ENCODE measurements at regions not wholly inside any gene's neighbourhood (a gene's known extent, or its start where the extent isn't known, plus 50 kb on each side); places are given as distances from the start of the nearest gene placed in this dataset.

DNA sequence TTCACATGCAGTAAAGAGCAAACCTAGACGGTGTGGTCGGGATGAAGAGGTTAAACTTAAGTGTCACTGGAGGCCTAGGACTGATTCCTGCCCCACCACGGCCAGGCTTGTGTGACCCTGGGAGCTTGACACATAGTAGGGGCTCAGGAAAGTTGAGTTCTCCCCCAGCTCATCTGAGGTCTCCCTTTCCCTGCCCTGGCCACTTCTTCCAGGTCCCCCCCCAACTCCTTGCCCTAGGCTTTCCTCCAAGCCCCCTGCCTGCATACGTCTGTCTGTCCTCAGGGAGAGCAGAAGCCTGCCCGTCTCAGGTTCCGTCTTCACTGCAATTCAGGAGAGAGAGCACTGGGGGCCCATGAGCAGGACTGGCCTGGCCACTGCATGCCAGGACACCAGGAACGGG is 225.8 kb downstream of the PTPRU start:
- H3K4me1 ChIP-seq (ENCODE audit: control insufficient read depth in 1 of 2, insufficient read depth in 2 of 2, low read length in 2 of 2): no peaks in the 10 kb centered on the region
- no peak overlapping the region for H3K27ac ChIP-seq (ENCODE audit: low read depth, low read length)
- H3K4me3 ChIP-seq (replicated peaks in 1 of 2; ENCODE audit: low read depth in 1 of 2, low read length in 2 of 2): no peak overlapping the region
- no peak for DNase-seq (ENCODE audit: low read depth, low spot score)
- ChIA-PET POLR2A (no interaction called here), RAD21 (ENCODE audit: low non-redundant PET in 1 of 2, low total read pairs in 2 of 2, uncharacterized antibody in 2 of 2, unreplicated experiment in 2 of 2) (no interaction called here), CTCF (no interaction called here)
- no peak overlapping the region for H2AFZ ChIP-seq (ENCODE audit: low read depth, low read length, poor library complexity, severe bottlenecking)
- no peaks in the 10 kb centered on the region for H3K9me2 ChIP-seq (ENCODE audit: insufficient read depth)
- H3K9me3 ChIP-seq (ENCODE audit: control insufficient read depth in 1 of 2, insufficient read depth in 1 of 2, low read depth in 1 of 2, low read length in 2 of 2): no peaks in the 10 kb centered on the region
- peaks cover 16% of the 10 kb centered on the region for H3K27me3 ChIP-seq (ENCODE audit: insufficient read depth, low read length)
- H4K20me1 ChIP-seq (ENCODE audit: insufficient read depth): no peaks in the 10 kb centered on the region
- TF ChIP-seq, protein P1, sequence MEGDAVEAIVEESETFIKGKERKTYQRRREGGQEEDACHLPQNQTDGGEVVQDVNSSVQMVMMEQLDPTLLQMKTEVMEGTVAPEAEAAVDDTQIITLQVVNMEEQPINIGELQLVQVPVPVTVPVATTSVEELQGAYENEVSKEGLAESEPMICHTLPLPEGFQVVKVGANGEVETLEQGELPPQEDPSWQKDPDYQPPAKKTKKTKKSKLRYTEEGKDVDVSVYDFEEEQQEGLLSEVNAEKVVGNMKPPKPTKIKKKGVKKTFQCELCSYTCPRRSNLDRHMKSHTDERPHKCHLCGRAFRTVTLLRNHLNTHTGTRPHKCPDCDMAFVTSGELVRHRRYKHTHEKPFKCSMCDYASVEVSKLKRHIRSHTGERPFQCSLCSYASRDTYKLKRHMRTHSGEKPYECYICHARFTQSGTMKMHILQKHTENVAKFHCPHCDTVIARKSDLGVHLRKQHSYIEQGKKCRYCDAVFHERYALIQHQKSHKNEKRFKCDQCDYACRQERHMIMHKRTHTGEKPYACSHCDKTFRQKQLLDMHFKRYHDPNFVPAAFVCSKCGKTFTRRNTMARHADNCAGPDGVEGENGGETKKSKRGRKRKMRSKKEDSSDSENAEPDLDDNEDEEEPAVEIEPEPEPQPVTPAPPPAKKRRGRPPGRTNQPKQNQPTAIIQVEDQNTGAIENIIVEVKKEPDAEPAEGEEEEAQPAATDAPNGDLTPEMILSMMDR (IDR thresholded peaks at IDR 0.05 in 2 of 3, conservative IDR thresholded peaks at IDR 0.05 in 1 of 3; ENCODE audit: borderline replicate concordance in 1 of 3, insufficient read depth in 1 of 3, low read depth in 2 of 3, low read length in 2 of 3): no peak
- TF ChIP-seq POLR2A (IDR thresholded peaks at IDR 0.05; ENCODE audit: borderline replicate concordance, extremely low read depth, insufficient read depth, insufficient read length): no peak
- no peak for TF ChIP-seq ELF1 (IDR thresholded peaks at IDR 0.05; ENCODE audit: borderline replicate concordance, low read depth)
- no peak for TF ChIP-seq EZH2phosphoT487 (IDR thresholded peaks at IDR 0.05; ENCODE audit: borderline replicate concordance)
- no peak for TF ChIP-seq YY1 (IDR thresholded peaks at IDR 0.05; ENCODE audit: extremely low read depth, insufficient replicate concordance, low read depth, low read length)
- no peak for TF ChIP-seq SRF (IDR thresholded peaks at IDR 0.05; ENCODE audit: low read depth)
- TF ChIP-seq, protein P2, sequence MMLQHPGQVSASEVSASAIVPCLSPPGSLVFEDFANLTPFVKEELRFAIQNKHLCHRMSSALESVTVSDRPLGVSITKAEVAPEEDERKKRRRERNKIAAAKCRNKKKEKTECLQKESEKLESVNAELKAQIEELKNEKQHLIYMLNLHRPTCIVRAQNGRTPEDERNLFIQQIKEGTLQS (IDR thresholded peaks at IDR 0.05): no peak
- H3K79me2 ChIP-seq (ENCODE audit: insufficient read depth, low read length): no peaks in the 10 kb centered on the region
- H3K4me2 ChIP-seq (ENCODE audit: low read length): no peak overlapping the region
- no peak overlapping the region for H3K9ac ChIP-seq (ENCODE audit: low read length)
- no peaks in the 10 kb centered on the region for H3K36me3 ChIP-seq (ENCODE audit: control insufficient read depth in 1 of 2, insufficient read depth in 2 of 2, low read length in 2 of 2)
- no peak for ATAC-seq
- intact Hi-C loops (cut with micrococcal nuclease): no loop called here
- BruUV-seq (replicated peaks): no TSS peak

DNA sequence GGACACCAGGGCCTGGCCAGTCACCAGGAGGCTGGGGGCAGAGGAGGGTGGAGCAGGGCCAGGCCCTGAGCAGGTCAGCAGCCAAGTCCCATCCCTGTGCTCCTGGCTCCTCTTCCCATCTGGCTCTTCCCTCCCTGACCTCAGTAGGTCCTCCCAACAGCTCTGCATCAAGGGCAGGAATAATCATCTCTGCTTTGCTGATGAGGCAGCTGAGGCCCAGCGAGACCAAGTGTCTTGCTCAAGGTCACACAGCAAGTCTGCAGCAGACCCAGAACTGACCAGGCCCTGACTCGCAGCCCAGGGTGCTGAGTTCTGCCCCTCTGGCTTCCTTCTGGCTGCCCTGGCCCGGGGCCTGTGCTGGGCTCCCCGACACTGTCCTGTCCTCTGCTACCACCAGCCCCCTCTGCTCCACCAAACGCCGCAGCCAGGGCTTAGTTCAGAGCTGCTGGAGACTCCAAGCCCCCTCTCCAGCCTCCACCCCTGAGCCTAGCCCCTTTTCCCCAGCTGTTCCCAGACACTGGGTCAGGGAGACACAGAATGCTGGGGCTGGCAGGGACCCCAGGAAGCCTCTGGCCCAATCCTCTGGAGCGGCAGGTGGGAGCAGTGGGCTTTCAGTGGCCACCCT is 224.9 kb downstream of the PTPRU start:
- DNase-seq (ENCODE audit: low read depth, low spot score) (no peak), ATAC-seq (no peak)
- Histone ChIP-seq H3K27ac (ENCODE audit: low read depth, low read length) (no peak overlapping the region), H3K79me2 (ENCODE audit: insufficient read depth, low read length) (no peaks in the 10 kb centered on the region), H4K20me1 (ENCODE audit: insufficient read depth) (no peaks in the 10 kb centered on the region), H3K4me1 (ENCODE audit: control insufficient read depth in 1 of 2, insufficient read depth in 2 of 2, low read length in 2 of 2) (no peaks in the 10 kb centered on the region), H3K9ac (ENCODE audit: low read length) (no peak overlapping the region), H3K4me3 (replicated peaks in 1 of 2; ENCODE audit: low read depth in 1 of 2, low read length in 2 of 2) (no peak overlapping the region), H2AFZ (ENCODE audit: low read depth, low read length, poor library complexity, severe bottlenecking) (no peak overlapping the region), H3K36me3 (ENCODE audit: control insufficient read depth in 1 of 2, insufficient read depth in 2 of 2, low read length in 2 of 2) (no peaks in the 10 kb centered on the region), H3K27me3 (ENCODE audit: insufficient read depth, low read length) (peaks cover 14% of the 10 kb centered on the region; the same call in 1 of the 2 replicates), H3K4me2 (ENCODE audit: low read length) (no peak overlapping the region), H3K9me2 (ENCODE audit: insufficient read depth) (no peaks in the 10 kb centered on the region), H3K9me3 (ENCODE audit: control insufficient read depth in 1 of 2, insufficient read depth in 1 of 2, low read depth in 1 of 2, low read length in 2 of 2) (peaks cover 0 to 6% of the 10 kb centered on the region in 2 experiments; a peak in 1 of 4 replicates)
- RAD21 ChIA-PET (ENCODE audit: low non-redundant PET in 1 of 2, low total read pairs in 2 of 2, uncharacterized antibody in 2 of 2, unreplicated experiment in 2 of 2): no interaction called here
- CTCF ChIA-PET: no interaction called here
- intact Hi-C loops (cut with micrococcal nuclease): no loop called here
- BruUV-seq (replicated peaks): no TSS peak
- POLR2A ChIA-PET: no interaction called here
- TF ChIP-seq SRF (IDR thresholded peaks at IDR 0.05; ENCODE audit: low read depth) (no peak), SP1 (IDR thresholded peaks at IDR 0.05; ENCODE audit: low read depth) (no peak), FOSL1 (IDR thresholded peaks at IDR 0.05; ENCODE audit: low read depth) (no peak), TCF7L2 (IDR thresholded peaks at IDR 0.05; ENCODE audit: borderline replicate concordance, extremely low read depth, insufficient read depth, insufficient read length) (no peak), CEBPB (IDR thresholded peaks at IDR 0.05; ENCODE audit: low read depth) (no peak), EZH2 (IDR thresholded peaks at IDR 0.05) (no peak)
- TF ChIP-seq, protein P3, sequence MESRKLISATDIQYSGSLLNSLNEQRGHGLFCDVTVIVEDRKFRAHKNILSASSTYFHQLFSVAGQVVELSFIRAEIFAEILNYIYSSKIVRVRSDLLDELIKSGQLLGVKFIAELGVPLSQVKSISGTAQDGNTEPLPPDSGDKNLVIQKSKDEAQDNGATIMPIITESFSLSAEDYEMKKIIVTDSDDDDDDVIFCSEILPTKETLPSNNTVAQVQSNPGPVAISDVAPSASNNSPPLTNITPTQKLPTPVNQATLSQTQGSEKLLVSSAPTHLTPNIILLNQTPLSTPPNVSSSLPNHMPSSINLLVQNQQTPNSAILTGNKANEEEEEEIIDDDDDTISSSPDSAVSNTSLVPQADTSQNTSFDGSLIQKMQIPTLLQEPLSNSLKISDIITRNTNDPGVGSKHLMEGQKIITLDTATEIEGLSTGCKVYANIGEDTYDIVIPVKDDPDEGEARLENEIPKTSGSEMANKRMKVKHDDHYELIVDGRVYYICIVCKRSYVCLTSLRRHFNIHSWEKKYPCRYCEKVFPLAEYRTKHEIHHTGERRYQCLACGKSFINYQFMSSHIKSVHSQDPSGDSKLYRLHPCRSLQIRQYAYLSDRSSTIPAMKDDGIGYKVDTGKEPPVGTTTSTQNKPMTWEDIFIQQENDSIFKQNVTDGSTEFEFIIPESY (IDR thresholded peaks at IDR 0.05; ENCODE audit: extremely low read depth, insufficient replicate concordance, low read length): no peak
- TF ChIP-seq, protein P1 (IDR thresholded peaks at IDR 0.05 in 2 of 3, conservative IDR thresholded peaks at IDR 0.05 in 1 of 3; ENCODE audit: borderline replicate concordance in 1 of 3, insufficient read depth in 1 of 3, low read depth in 2 of 3, low read length in 2 of 3): no peak

All from HCT116 (cell line).